ENCODE measurements at regions not wholly inside any gene's neighbourhood (a gene's known extent, or its start where the extent isn't known, plus 50 kb on each side); places are given as distances from the start of the nearest gene placed in this dataset.
"Not testable (repeated sequence)": the region's sequence is repeated elsewhere in the genome, so short reads cannot be mapped to it uniquely, and the experiment has no call there.

- ATAC-seq (ENCODE audit: low FRiP score in 2 of 2) (no peak), DNase-seq (no peak)
- H3K4me1 ChIP-seq, result no peaks in the 10 kb centered on the region
- TF ChIP-seq POLR2AphosphoS5 (IDR thresholded peaks at IDR 0.05), result no peak
- no peak for TF ChIP-seq EP300 (IDR thresholded peaks at IDR 0.05)
- no peak for TF ChIP-seq POLR2A (IDR thresholded peaks at IDR 0.05)
- TF ChIP-seq, protein P1, sequence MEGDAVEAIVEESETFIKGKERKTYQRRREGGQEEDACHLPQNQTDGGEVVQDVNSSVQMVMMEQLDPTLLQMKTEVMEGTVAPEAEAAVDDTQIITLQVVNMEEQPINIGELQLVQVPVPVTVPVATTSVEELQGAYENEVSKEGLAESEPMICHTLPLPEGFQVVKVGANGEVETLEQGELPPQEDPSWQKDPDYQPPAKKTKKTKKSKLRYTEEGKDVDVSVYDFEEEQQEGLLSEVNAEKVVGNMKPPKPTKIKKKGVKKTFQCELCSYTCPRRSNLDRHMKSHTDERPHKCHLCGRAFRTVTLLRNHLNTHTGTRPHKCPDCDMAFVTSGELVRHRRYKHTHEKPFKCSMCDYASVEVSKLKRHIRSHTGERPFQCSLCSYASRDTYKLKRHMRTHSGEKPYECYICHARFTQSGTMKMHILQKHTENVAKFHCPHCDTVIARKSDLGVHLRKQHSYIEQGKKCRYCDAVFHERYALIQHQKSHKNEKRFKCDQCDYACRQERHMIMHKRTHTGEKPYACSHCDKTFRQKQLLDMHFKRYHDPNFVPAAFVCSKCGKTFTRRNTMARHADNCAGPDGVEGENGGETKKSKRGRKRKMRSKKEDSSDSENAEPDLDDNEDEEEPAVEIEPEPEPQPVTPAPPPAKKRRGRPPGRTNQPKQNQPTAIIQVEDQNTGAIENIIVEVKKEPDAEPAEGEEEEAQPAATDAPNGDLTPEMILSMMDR (IDR thresholded peaks at IDR 0.05), result no peak
- H3K27ac ChIP-seq, result no peak overlapping the region
- WGBS, 2 donors, result 93 to 98% methylated on average over 3 of the region's 3 CpGs
- no peaks in the 10 kb centered on the region for H3K27me3 ChIP-seq
- H3K9me3 ChIP-seq, result no peaks in the 10 kb centered on the region
- H3K36me3 ChIP-seq, result no peaks in the 10 kb centered on the region
- no peak overlapping the region for H3K4me3 ChIP-seq
Measured at GRCh38 chr6:155762649-155763048, 307.0 kb upstream of the NOX3 start.

DNA sequence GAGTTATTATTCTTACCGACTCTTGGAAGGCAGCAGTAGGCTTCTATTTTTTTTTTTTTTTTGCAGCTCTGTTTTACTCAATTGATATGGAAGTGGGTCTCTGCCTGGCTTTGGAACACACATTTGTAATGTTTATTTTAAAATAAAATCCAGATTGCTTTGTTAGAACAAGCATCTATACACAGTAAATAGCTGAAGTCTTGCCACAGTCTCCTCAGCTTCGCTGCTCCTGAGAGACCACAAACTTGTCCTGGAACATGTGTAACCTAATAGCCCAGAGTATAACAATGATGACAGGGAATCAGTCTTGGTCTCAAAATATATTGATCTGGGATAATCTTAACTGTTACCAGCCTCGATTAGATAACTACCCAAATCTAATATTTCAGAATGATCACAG lies 299.8 kb upstream of the NOX3 start:
- no peaks in the 10 kb centered on the region for H3K4me1 ChIP-seq
- 52 to 54% methylated on average over 3 of the region's 3 CpGs for WGBS, 2 donors
- H3K27ac ChIP-seq, result no peak overlapping the region
- DNase-seq (no peak), ATAC-seq (ENCODE audit: low FRiP score in 2 of 2) (no peak)
- no peak for TF ChIP-seq POLR2AphosphoS5 (IDR thresholded peaks at IDR 0.05)
- no peak for TF ChIP-seq EP300 (IDR thresholded peaks at IDR 0.05)
- no peak for TF ChIP-seq POLR2A (IDR thresholded peaks at IDR 0.05)
- TF ChIP-seq, protein P1 (IDR thresholded peaks at IDR 0.05), result no peak
- H3K9me3 ChIP-seq, result peaks cover 0 to 5% (median 2%) of the 10 kb centered on the region in 4 donors
- no peaks in the 10 kb centered on the region for H3K27me3 ChIP-seq
- no peaks in the 10 kb centered on the region for H3K36me3 ChIP-seq
- no peak overlapping the region for H3K4me3 ChIP-seq

- not testable (repeated sequence) for H3K27ac ChIP-seq; H3K4me3 ChIP-seq; H3K4me1 ChIP-seq; ATAC-seq (ENCODE audit: low FRiP score in 2 of 2); H3K27me3 ChIP-seq; DNase-seq; H3K36me3 ChIP-seq; H3K9me3 ChIP-seq
- WGBS, 2 donors, result 51 to 69% methylated on average over 2 to 3 of the region's 3 CpGs
Measured at GRCh38 chr6:155748778-155749177, 293.1 kb upstream of the NOX3 start.

DNA sequence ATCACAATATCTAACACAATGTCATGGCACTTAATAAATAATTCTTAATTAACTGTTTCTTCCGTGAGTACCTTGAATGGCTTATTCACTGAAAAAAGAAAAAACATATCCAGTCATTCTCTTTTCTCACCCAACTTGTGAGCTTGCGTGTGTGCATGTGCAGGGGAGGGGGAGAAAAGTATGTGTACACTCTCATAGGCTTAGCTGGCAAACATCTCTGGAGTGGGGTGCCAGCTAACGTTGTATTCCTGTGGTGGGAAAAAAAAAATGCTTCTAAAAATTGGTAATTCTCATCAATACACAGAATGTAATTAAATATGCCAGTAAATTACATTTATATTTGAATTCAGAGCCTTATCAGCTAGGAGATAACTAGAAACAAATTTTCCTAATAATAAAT lies 291.9 kb upstream of the NOX3 start:
- H3K4me1 ChIP-seq, result no peaks in the 10 kb centered on the region
- no peak for DNase-seq
- H3K4me3 ChIP-seq, result no peak overlapping the region
- no peak for ATAC-seq (ENCODE audit: low FRiP score in 2 of 2)
- WGBS, 2 donors, result 70 to 74% methylated on average over 3 of the region's 3 CpGs
- TF ChIP-seq, protein P1 (IDR thresholded peaks at IDR 0.05), result no peak
- TF ChIP-seq POLR2AphosphoS5 (IDR thresholded peaks at IDR 0.05), result no peak
- no peak for TF ChIP-seq EP300 (IDR thresholded peaks at IDR 0.05)
- no peak for TF ChIP-seq POLR2A (IDR thresholded peaks at IDR 0.05)
- no peaks in the 10 kb centered on the region for H3K36me3 ChIP-seq
- H3K27ac ChIP-seq, result no peak overlapping the region
- no peaks in the 10 kb centered on the region for H3K27me3 ChIP-seq
- peaks cover 0 to 4% (median 2%) of the 10 kb centered on the region in 4 donors for H3K9me3 ChIP-seq

DNA sequence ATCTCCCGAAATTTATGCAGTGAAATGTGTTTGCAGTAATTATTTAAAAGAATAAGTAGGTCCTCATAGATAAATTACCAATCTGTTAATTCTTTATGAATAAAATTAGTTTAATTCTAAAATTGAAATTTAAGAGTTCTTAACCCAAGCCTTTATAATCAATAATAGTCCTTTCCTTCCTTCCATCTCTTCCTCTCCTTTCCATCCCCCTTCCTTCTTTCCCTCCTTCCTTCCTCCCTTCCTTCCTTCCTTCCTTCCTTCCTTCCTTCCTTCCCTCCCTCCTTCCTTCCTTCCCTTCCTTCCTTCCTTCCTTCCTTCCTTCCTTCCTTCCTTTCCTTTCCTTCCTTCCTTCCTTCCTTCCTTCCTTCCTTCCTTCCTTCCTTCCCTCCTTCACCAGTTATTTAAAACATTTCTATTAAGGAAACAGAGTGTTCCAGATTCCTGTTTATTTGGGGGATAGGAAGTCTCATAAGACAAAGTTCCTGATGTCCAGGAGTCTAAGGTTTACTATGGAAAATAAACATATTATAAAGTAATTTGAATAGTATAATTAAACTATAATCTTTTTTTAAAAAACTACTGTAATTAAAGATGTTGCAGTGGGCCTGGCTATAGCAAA lies 285.3 kb upstream of the NOX3 start:
- DNase-seq (no peak), ATAC-seq (ENCODE audit: low FRiP score in 2 of 2) (no peak)
- Histone ChIP-seq H3K9me3 (no peaks in the 10 kb centered on the region), H3K4me3 (no peak overlapping the region), H3K27ac (no peak overlapping the region), H3K36me3 (no peaks in the 10 kb centered on the region), H3K4me1 (no peaks in the 10 kb centered on the region), H3K27me3 (no peaks in the 10 kb centered on the region)
- TF ChIP-seq POLR2AphosphoS5 (IDR thresholded peaks at IDR 0.05) (no peak), EP300 (IDR thresholded peaks at IDR 0.05) (no peak), POLR2A (IDR thresholded peaks at IDR 0.05) (no peak)
- TF ChIP-seq, protein P1 (IDR thresholded peaks at IDR 0.05), result no peak
- 80 to 91% methylated on average over 1 of the region's 1 CpG for WGBS, 2 donors

Data from upper lobe of left lung (tissue), 6 donors.